ENCODE measurements at regions not wholly inside any gene's neighbourhood (a gene's known extent, or its start where the extent isn't known, plus 50 kb on each side); places are given as distances from the start of the nearest gene placed in this dataset.

- no peak for TF ChIP-seq EZH2 (IDR thresholded peaks at IDR 0.05; ENCODE audit: borderline replicate concordance)
- TF ChIP-seq EZH2phosphoT487 (IDR thresholded peaks at IDR 0.05; ENCODE audit: low read depth, severe bottlenecking, unreplicated experiment), result no peak
- TF ChIP-seq CTCF (IDR thresholded peaks at IDR 0.05; ENCODE audit: poor library complexity), result no peak
- H3K9me3 ChIP-seq (ENCODE audit: low read depth), result no peaks in the 10 kb centered on the region
- no peaks in the 10 kb centered on the region for H3K9me2 ChIP-seq (replicated peaks; ENCODE audit: insufficient read depth)
- no peaks in the 10 kb centered on the region for H3K27me3 ChIP-seq
- no peak overlapping the region for H3K27ac ChIP-seq
- no peaks in the 10 kb centered on the region for H3K36me3 ChIP-seq (replicated peaks; ENCODE audit: insufficient read depth, low read depth)
- DNase-seq (ENCODE audit: low spot score), result no peak
- H3K4me3 ChIP-seq, result no peak overlapping the region
- 67% methylated on average over 1 of the region's 1 CpG for WGBS (ENCODE audit: low lambda C conversion rate, missing lambda C conversion rate)
- no peak overlapping the region for H2AFZ ChIP-seq
- H3K4me1 ChIP-seq (ENCODE audit: insufficient read depth), result no peaks in the 10 kb centered on the region
- H3K4me2 ChIP-seq, result no peak overlapping the region
- H3K79me2 ChIP-seq, result no peaks in the 10 kb centered on the region
- H4K20me1 ChIP-seq (ENCODE audit: insufficient read depth, poor library complexity, severe bottlenecking), result no peaks in the 10 kb centered on the region
These were observed 181.0 kb downstream of the SI start for GRCh38 chr3:164897342-164897741.

- Histone ChIP-seq H3K9me3 (ENCODE audit: low read depth) (no peaks in the 10 kb centered on the region), H4K20me1 (ENCODE audit: insufficient read depth, poor library complexity, severe bottlenecking) (no peaks in the 10 kb centered on the region), H3K4me1 (ENCODE audit: insufficient read depth) (no peaks in the 10 kb centered on the region), H3K4me2 (no peak overlapping the region), H3K4me3 (no peak overlapping the region), H3K79me2 (no peaks in the 10 kb centered on the region), H3K27ac (no peak overlapping the region), H3K36me3 (replicated peaks; ENCODE audit: insufficient read depth, low read depth) (no peaks in the 10 kb centered on the region), H3K27me3 (no peaks in the 10 kb centered on the region), H3K9me2 (replicated peaks; ENCODE audit: insufficient read depth) (no peaks in the 10 kb centered on the region), H2AFZ (no peak overlapping the region)
- TF ChIP-seq CTCF (IDR thresholded peaks at IDR 0.05; ENCODE audit: poor library complexity), result no peak
- TF ChIP-seq EZH2 (IDR thresholded peaks at IDR 0.05; ENCODE audit: borderline replicate concordance), result no peak
- TF ChIP-seq EZH2phosphoT487 (IDR thresholded peaks at IDR 0.05; ENCODE audit: low read depth, severe bottlenecking, unreplicated experiment), result no peak
- DNase-seq (ENCODE audit: low spot score), result no peak
These were observed 188.2 kb downstream of the SI start for GRCh38 chr3:164890061-164890460.

- Histone ChIP-seq H3K9me2 (replicated peaks; ENCODE audit: insufficient read depth) (no peaks in the 10 kb centered on the region), H3K27ac (no peak overlapping the region), H4K20me1 (ENCODE audit: insufficient read depth, poor library complexity, severe bottlenecking) (no peaks in the 10 kb centered on the region), H2AFZ (no peak overlapping the region), H3K79me2 (no peaks in the 10 kb centered on the region), H3K27me3 (no peaks in the 10 kb centered on the region), H3K9me3 (ENCODE audit: low read depth) (no peaks in the 10 kb centered on the region), H3K36me3 (replicated peaks; ENCODE audit: insufficient read depth, low read depth) (no peaks in the 10 kb centered on the region), H3K4me2 (no peak overlapping the region), H3K4me1 (ENCODE audit: insufficient read depth) (no peaks in the 10 kb centered on the region), H3K4me3 (no peak overlapping the region)
- no peak for DNase-seq (ENCODE audit: low spot score)
- TF ChIP-seq EZH2phosphoT487 (IDR thresholded peaks at IDR 0.05; ENCODE audit: low read depth, severe bottlenecking, unreplicated experiment) (no peak), CTCF (IDR thresholded peaks at IDR 0.05; ENCODE audit: poor library complexity) (no peak), EZH2 (IDR thresholded peaks at IDR 0.05; ENCODE audit: borderline replicate concordance) (no peak)
These were observed 195.1 kb downstream of the SI start for GRCh38 chr3:164883171-164883570.

GRCh38 chr3:164879201-164879600 is 199.1 kb downstream of the SI start:
- H3K9me2 ChIP-seq (replicated peaks; ENCODE audit: insufficient read depth), result no peaks in the 10 kb centered on the region
- no peaks in the 10 kb centered on the region for H3K27me3 ChIP-seq
- no peak overlapping the region for H3K27ac ChIP-seq
- H3K4me1 ChIP-seq (ENCODE audit: insufficient read depth), result no peaks in the 10 kb centered on the region
- H4K20me1 ChIP-seq (ENCODE audit: insufficient read depth, poor library complexity, severe bottlenecking), result no peaks in the 10 kb centered on the region
- no peak overlapping the region for H3K4me2 ChIP-seq
- H3K9me3 ChIP-seq (ENCODE audit: low read depth), result no peaks in the 10 kb centered on the region
- TF ChIP-seq EZH2 (IDR thresholded peaks at IDR 0.05; ENCODE audit: borderline replicate concordance) (no peak), EZH2phosphoT487 (IDR thresholded peaks at IDR 0.05; ENCODE audit: low read depth, severe bottlenecking, unreplicated experiment) (no peak), CTCF (IDR thresholded peaks at IDR 0.05; ENCODE audit: poor library complexity) (no peak)
- no peaks in the 10 kb centered on the region for H3K79me2 ChIP-seq
- H3K36me3 ChIP-seq (replicated peaks; ENCODE audit: insufficient read depth, low read depth), result no peaks in the 10 kb centered on the region
- H2AFZ ChIP-seq, result no peak overlapping the region
- peak; percentile 6 for DNase-seq (ENCODE audit: low spot score)
- 50% methylated on average over 4 of the region's 4 CpGs for WGBS (ENCODE audit: low lambda C conversion rate, missing lambda C conversion rate)
- H3K4me3 ChIP-seq, result no peak overlapping the region

Measured in hepatocyte (in vitro differentiated cells).